Endodermal cell (in vitro differentiated cells): ENCODE measurements at regions not wholly inside any gene's neighbourhood (a gene's known extent, or its start where the extent isn't known, plus 50 kb on each side); places are given as distances from the start of the nearest gene placed in this dataset.

ENCODE experiments used
- DNase-seq: peaks from one replicate; pipeline ENCODE4 v3.0.0-alpha.2; 2017
- H3K27ac ChIP-seq: 2 replicates; pipeline ENCODE4 v1.5.1; 2013; ENCODE audit warnings: mild to moderate bottlenecking, low read depth, low read length, moderate library complexity
- H3K27me3 ChIP-seq: 2 replicates; pipeline ENCODE4 v1.6.1; 2013; ENCODE audit warnings: mild to moderate bottlenecking, low read length, moderate library complexity; ENCODE audit not compliant: insufficient read depth, control insufficient read depth, poor library complexity, severe bottlenecking
- H3K36me3 ChIP-seq: 2 replicates; pipeline ENCODE4 v1.7.0; 2013; ENCODE audit warnings: mild to moderate bottlenecking, low read length, moderate library complexity; ENCODE audit not compliant: control insufficient read depth, insufficient read depth
- H3K4me1 ChIP-seq: one replicate; pipeline ENCODE4 v1.7.0; 2013; ENCODE audit warnings: low read length; ENCODE audit not compliant: control insufficient read depth, insufficient read depth
- H3K4me3 ChIP-seq: 2 replicates; pipeline ENCODE4 v1.5.1; 2013; ENCODE audit warnings: mild to moderate bottlenecking, low read length, moderate library complexity
- H3K9ac ChIP-seq: 2 replicates; pipeline ENCODE4 v1.6.1; 2013; ENCODE audit warnings: mild to moderate bottlenecking, low read length, moderate library complexity; ENCODE audit not compliant: poor library complexity, severe bottlenecking; ENCODE audit errors: extremely low read depth
- H3K9me3 ChIP-seq: 2 replicates; pipeline ENCODE4 v1.6.1; 2013; ENCODE audit warnings: mild to moderate bottlenecking, low read length, moderate library complexity; ENCODE audit not compliant: control insufficient read depth
- H3K27ac Mint-ChIP-seq: 2 replicates; pipeline ENCODE4 v1.8.0; 2020; ENCODE audit warnings: mixed read lengths
- H3K27me3 Mint-ChIP-seq: 2 replicates; pipeline ENCODE4 v1.8.0; 2021; ENCODE audit warnings: mild to moderate bottlenecking, mixed read lengths; ENCODE audit not compliant: insufficient read depth
- H3K36me3 Mint-ChIP-seq: 2 replicates; pipeline ENCODE4 v1.8.0; 2020; ENCODE audit warnings: low read depth, mixed read lengths
- H3K4me1 Mint-ChIP-seq: 2 replicates; pipeline ENCODE4 v1.8.0; 2020; ENCODE audit warnings: mixed read lengths
- H3K4me3 Mint-ChIP-seq: 2 replicates; pipeline ENCODE4 v1.8.0; 2020; ENCODE audit warnings: mild to moderate bottlenecking, moderate library complexity, mixed read lengths
- H3K9me3 Mint-ChIP-seq: 2 replicates; pipeline ENCODE4 v1.8.0; 2020; ENCODE audit warnings: mild to moderate bottlenecking, mixed read lengths
- CTCF ChIP-seq: fragments of 200-600 bp; sonication (generic); conservative IDR thresholded peaks from 2 replicates; pipeline ENCODE4 v1.5.0; 2021; ENCODE audit warnings: antibody characterized with exemption, mild to moderate bottlenecking
- WGBS, 2 experiments: methylation state at CpG; one replicate each; pipeline versions ENCODE4 v1.1.5 to v1.1.7; 2013; ENCODE audit warnings: missing lambda C conversion rate in 2 of 2, mixed read lengths in 1 of 2; ENCODE audit not compliant: insufficient coverage in 1 of 2, insufficient read length in 1 of 2; 5-methylcytosine and 5-hydroxymethylcytosine counted together

- H3K27me3 Mint-ChIP-seq: peaks cover 1% of the 10 kb centered on the region
These were observed 76.4 kb upstream of the RPS23 start for GRCh38 chr5:82354543-82354942.

GRCh38 chr5:82353522-82353921, 75.4 kb upstream of the RPS23 start:
- no peaks in the 10 kb centered on the region for H3K36me3 ChIP-seq
- DNase-seq: no peak
- Mint-ChIP-seq H3K27ac (no peak overlapping the region), H3K4me3 (no peak overlapping the region), H3K9me3 (no peaks in the 10 kb centered on the region), H3K27me3 (peaks cover 6% of the 10 kb centered on the region), H3K4me1 (peaks cover 9% of the 10 kb centered on the region), H3K36me3 (no peaks in the 10 kb centered on the region)
- H3K9ac ChIP-seq: no peak overlapping the region
- WGBS, 2 experiments: 96 to 100% methylated on average over 1 to 3 of the region's 3 CpGs
- no peaks in the 10 kb centered on the region for H3K4me1 ChIP-seq
- no peak for TF ChIP-seq CTCF
- H3K27ac ChIP-seq: no peak overlapping the region
- H3K27me3 ChIP-seq: peaks cover 6% of the 10 kb centered on the region
- no peak overlapping the region for H3K4me3 ChIP-seq
- H3K9me3 ChIP-seq: no peaks in the 10 kb centered on the region

More at GRCh38 chr5:82354543-82354942, 76.4 kb upstream of the RPS23 start:
- TF ChIP-seq CTCF: no peak
- Mint-ChIP-seq H3K4me1 (peaks cover 9% of the 10 kb centered on the region), H3K27ac (no peak overlapping the region), H3K9me3 (no peaks in the 10 kb centered on the region), H3K4me3 (no peak overlapping the region), H3K36me3 (no peaks in the 10 kb centered on the region)
- no peaks in the 10 kb centered on the region for H3K9me3 ChIP-seq
- H3K4me3 ChIP-seq: no peak overlapping the region
- no peaks in the 10 kb centered on the region for H3K4me1 ChIP-seq
- no peak overlapping the region for H3K9ac ChIP-seq
- H3K36me3 ChIP-seq: no peaks in the 10 kb centered on the region
- H3K27ac ChIP-seq: no peak overlapping the region
- DNase-seq: no peak
- no peaks in the 10 kb centered on the region for H3K27me3 ChIP-seq
- WGBS, 2 experiments: 88 to 93% methylated on average over 1 to 2 of the region's 2 CpGs

GRCh38 chr5:82352146-82352791, 74.1 kb upstream of the RPS23 start:
- Histone ChIP-seq H3K4me3 (no peak overlapping the region), H3K27ac (no peak overlapping the region), H3K36me3 (no peaks in the 10 kb centered on the region), H3K27me3 (peaks cover 13% of the 10 kb centered on the region), H3K9me3 (no peaks in the 10 kb centered on the region), H3K4me1 (no peaks in the 10 kb centered on the region), H3K9ac (no peak overlapping the region)
- H3K36me3 Mint-ChIP-seq: no peaks in the 10 kb centered on the region
- TF ChIP-seq CTCF: no peak
- H3K27me3 Mint-ChIP-seq: peaks cover 16% of the 10 kb centered on the region
- no peak overlapping the region for H3K27ac Mint-ChIP-seq
- H3K4me1 Mint-ChIP-seq: peaks cover 5% of the 10 kb centered on the region
- 79 to 88% methylated on average over 2 to 7 of the region's 7 CpGs for WGBS, 2 experiments
- DNase-seq: no peak
- no peak overlapping the region for H3K4me3 Mint-ChIP-seq
- no peaks in the 10 kb centered on the region for H3K9me3 Mint-ChIP-seq
